ENCODE measurements at regions not wholly inside any gene's neighbourhood (a gene's known extent, or its start where the extent isn't known, plus 50 kb on each side); places are given as distances from the start of the nearest gene placed in this dataset.

GRCh38 chr4:79513576-79513975 lies 105.5 kb upstream of the GK2 start:
- no peak overlapping the region for H3K27ac ChIP-seq
- no peaks in the 10 kb centered on the region for H3K4me1 ChIP-seq
- no peaks in the 10 kb centered on the region for H3K9me3 ChIP-seq
- H3K36me3 ChIP-seq, result no peaks in the 10 kb centered on the region
- no peak overlapping the region for H3K4me3 ChIP-seq
- no peak for TF ChIP-seq POLR2A (IDR thresholded peaks at IDR 0.05)
- no peak for TF ChIP-seq CTCF (IDR thresholded peaks at IDR 0.05)
- DNase-seq, result no peak
- no peaks in the 10 kb centered on the region for H3K27me3 ChIP-seq

GRCh38 chr4:79512363-79512762 lies 104.3 kb upstream of the GK2 start:
- H3K36me3 ChIP-seq, result no peaks in the 10 kb centered on the region
- TF ChIP-seq CTCF (IDR thresholded peaks at IDR 0.05) (no peak), POLR2A (IDR thresholded peaks at IDR 0.05) (no peak)
- no peak overlapping the region for H3K4me3 ChIP-seq
- DNase-seq, result no peak
- no peak overlapping the region for H3K27ac ChIP-seq
- no peaks in the 10 kb centered on the region for H3K27me3 ChIP-seq
- H3K4me1 ChIP-seq, result no peaks in the 10 kb centered on the region
- no peaks in the 10 kb centered on the region for H3K9me3 ChIP-seq

GRCh38 chr4:79502081-79502480 lies 94.1 kb upstream of the GK2 start:
- no peaks in the 10 kb centered on the region for H3K9me3 ChIP-seq
- DNase-seq, result no peak
- no peak for TF ChIP-seq CTCF (IDR thresholded peaks at IDR 0.05)
- no peak for TF ChIP-seq POLR2A (IDR thresholded peaks at IDR 0.05)
- H3K27me3 ChIP-seq, result no peaks in the 10 kb centered on the region
- H3K4me3 ChIP-seq, result no peak overlapping the region
- no peaks in the 10 kb centered on the region for H3K36me3 ChIP-seq
- no peaks in the 10 kb centered on the region for H3K4me1 ChIP-seq
- H3K27ac ChIP-seq, result no peak overlapping the region

- Histone ChIP-seq H3K4me3 (no peak overlapping the region), H3K4me1 (no peaks in the 10 kb centered on the region), H3K27me3 (no peaks in the 10 kb centered on the region), H3K9me3 (no peaks in the 10 kb centered on the region), H3K36me3 (no peaks in the 10 kb centered on the region), H3K27ac (no peak overlapping the region)
- no peak for TF ChIP-seq POLR2A (IDR thresholded peaks at IDR 0.05)
- TF ChIP-seq CTCF (IDR thresholded peaks at IDR 0.05), result no peak
- DNase-seq, result no peak
Measured at GRCh38 chr4:79498282-79498681, 90.3 kb upstream of the GK2 start.

GRCh38 chr4:79497001-79497400 lies 89.0 kb upstream of the GK2 start:
- no peak for DNase-seq
- H3K27ac ChIP-seq, result no peak overlapping the region
- H3K9me3 ChIP-seq, result no peaks in the 10 kb centered on the region
- no peaks in the 10 kb centered on the region for H3K4me1 ChIP-seq
- H3K36me3 ChIP-seq, result no peaks in the 10 kb centered on the region
- no peak overlapping the region for H3K4me3 ChIP-seq
- H3K27me3 ChIP-seq, result no peaks in the 10 kb centered on the region
- TF ChIP-seq POLR2A (IDR thresholded peaks at IDR 0.05), result no peak

GRCh38 chr4:79495447-79495846 lies 87.4 kb upstream of the GK2 start:
- H3K4me3 ChIP-seq, result no peak overlapping the region
- no peaks in the 10 kb centered on the region for H3K36me3 ChIP-seq
- H3K27me3 ChIP-seq, result no peaks in the 10 kb centered on the region
- H3K4me1 ChIP-seq, result no peaks in the 10 kb centered on the region
- TF ChIP-seq POLR2A (IDR thresholded peaks at IDR 0.05) (no peak), CTCF (IDR thresholded peaks at IDR 0.05) (no peak)
- H3K9me3 ChIP-seq, result no peaks in the 10 kb centered on the region
- no peak overlapping the region for H3K27ac ChIP-seq
- DNase-seq, result no peak
